Kasumi-1 (cell line): ENCODE measurements at regions not wholly inside any gene's neighbourhood (a gene's known extent, or its start where the extent isn't known, plus 50 kb on each side); places are given as distances from the start of the nearest gene placed in this dataset.
A peak's percentile ranks its signal among the peaks of the same experiment; 100 is the strongest.

Experiments
- DNase-seq, 2 experiments: peaks; one replicate each; lab custom pipeline; 2025; lab: John Stamatoyannopoulos, UW

- DNase-seq, result peak; percentile 52 to 60
These were observed 77.5 kb upstream of the MIR17HG start for GRCh38 chr13:91270031-91270430.

- no peak for DNase-seq
These were observed 75.2 kb upstream of the MIR17HG start for GRCh38 chr13:91272235-91272777.

DNA sequence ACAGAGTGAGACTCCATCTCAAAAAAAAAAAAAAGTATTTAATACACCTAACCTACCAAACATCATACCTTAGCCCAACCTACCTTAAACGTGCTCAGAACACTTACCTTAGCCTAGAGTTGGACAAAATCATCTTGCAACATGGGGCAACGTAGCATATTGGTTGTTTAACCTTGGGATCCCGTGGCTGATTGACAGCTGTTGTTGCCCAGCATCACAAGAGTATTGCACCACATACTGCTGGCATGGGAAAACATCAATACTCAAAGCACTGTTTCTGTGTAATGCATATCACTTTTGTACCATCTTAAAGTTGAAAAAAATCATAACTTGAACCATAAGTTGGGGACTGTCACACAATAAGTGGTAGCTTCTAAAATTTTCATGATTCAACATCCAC lies 73.8 kb upstream of the MIR17HG start:
- no peak for DNase-seq

GRCh38 chr13:91277013-91277676 lies 70.3 kb upstream of the MIR17HG start:
- no peak for DNase-seq

- no peak for DNase-seq
These were observed 69.2 kb upstream of the MIR17HG start for GRCh38 chr13:91278291-91278690.

DNA sequence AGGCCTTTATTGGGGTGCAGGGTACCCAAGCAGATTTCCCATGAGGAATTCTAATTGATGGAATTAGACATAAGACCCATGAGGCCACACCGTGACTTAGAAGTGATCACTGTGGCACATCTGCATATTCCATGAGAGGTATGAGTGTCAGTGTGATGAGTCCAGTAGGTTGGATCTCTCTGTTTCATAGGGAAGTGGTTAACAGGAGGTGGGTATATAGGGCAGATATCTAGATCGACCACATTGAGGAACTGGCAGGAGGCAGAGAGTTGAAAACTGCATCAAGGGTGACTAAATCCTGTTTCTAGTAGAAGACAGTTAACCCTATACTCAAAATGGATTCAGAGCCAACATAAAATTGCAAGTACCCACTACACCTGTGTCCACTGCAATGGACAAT lies 68.6 kb upstream of the MIR17HG start:
- peak; percentile 91 to 95 for DNase-seq

- peak; percentile 67 to 77 for DNase-seq
These were observed 66.7 kb upstream of the MIR17HG start for GRCh38 chr13:91280801-91281200.

GRCh38 chr13:91284335-91284734 lies 63.2 kb upstream of the MIR17HG start:
- DNase-seq, result no peak

DNA sequence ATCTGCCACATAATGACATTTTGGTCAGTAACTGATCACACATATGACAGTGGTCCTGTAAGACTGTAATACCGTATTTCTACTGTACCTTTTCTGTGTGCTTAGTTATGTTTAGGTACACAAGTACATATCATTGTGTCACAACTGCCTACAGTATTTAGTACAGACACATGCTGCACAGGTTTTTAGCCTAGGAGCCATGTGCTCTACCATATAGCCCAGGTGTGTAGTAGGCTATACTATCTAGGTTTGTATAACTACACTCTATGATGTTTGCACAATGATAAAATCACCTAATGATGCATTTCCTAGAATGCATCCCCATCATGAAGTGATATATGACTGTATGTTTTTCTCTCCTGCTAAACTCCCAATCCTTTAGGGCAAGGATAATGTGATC lies 61.2 kb upstream of the MIR17HG start:
- no peak for DNase-seq

DNA sequence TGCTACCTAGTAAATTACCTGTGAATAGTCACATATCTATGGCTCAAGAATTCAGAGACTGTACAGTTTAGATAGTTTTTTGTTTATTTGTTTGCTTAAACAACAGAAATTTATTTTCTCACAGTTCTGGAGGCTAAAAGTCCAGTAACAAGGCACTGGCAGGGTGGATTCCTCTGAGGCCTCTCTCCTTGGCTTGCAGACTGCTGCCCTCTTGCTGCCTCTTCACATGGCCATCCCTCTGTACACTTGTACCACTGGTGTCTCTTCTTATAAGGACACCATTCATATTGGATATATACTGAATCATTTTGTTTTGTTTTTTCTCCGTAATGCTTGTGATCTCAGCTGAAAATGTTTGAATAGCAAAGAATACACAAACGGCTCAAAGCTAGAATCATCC lies 56.4 kb upstream of the MIR17HG start:
- no peak for DNase-seq

GRCh38 chr13:91292630-91293221 lies 54.8 kb upstream of the MIR17HG start:
- DNase-seq, result no peak

DNA sequence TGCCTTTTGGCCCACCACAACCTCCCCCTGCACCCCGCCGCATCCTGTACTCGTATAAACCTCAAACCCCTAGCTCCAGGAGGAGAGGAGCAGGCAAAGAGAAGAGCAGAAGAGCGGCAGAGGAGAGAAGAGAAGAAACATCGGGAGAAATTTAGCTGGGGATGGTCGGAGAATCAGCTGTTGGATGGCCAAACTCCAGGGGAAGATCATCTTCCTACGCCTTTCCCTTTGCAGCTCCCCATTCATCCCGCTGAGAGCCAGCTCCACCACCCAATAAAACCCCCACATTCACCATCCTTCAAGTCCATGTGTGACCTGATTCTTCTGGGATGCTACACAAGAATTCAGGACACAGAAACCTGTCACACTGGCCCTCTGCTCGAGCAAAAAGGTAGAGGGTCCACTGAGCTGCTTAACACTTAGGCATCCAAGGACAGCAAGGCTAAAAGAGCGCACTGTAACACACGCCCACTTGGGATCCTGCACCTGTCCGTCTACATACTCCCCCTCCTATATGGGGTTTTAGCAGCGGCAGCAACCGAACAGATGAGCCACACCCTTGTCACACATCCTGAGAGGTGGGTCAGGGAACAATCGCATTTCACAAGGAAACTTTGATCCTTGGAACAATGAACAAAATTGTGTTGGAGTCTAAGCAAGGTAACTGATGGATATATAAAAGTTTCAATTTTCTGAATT lies 51.6 kb upstream of the MIR17HG start:
- DNase-seq, result no peak

DNA sequence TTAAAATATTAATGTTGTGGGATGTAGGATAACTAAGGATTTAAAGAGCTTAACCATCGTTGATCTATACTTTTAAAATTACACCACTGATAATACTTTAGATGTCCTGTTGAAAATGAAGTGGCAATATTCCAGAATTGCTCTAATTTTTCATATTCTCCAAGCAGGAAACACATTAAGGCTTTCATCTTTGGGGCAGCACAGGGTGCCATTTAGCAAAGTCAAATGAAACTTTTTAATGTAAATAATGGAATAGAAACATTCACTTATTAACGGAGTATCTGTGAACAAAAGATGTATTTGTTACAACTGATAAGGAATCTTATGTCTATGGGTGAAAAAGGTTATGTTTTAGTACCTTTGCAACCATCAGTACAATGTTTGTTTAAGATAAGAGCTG lies 50.0 kb upstream of the MIR17HG start:
- DNase-seq, result no peak
